ENCODE measurements at regions not wholly inside any gene's neighbourhood (a gene's known extent, or its start where the extent isn't known, plus 50 kb on each side); places are given as distances from the start of the nearest gene placed in this dataset.

GRCh38 chr18:60809937-60810336 lies 437.4 kb upstream of the MC4R start:
- DNase-seq, result no peak

DNA sequence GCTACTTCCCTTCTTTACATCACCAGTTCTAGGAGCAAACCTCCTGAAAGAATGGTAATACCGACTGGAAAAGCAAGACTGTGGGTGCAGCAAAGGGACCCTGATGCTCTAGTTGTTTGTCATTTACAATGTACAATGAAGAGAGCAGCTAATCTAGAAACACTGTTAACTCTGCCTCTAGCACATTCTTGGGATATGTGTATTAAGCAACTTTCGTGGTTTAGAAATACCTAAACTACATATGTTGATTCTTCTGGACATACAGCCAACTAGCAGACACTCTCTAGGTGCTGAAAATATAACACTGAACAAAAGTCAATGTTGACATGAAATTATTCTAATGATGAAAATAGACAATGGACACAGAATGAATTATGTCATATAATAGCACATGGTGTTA lies 440.3 kb upstream of the MC4R start:
- DNase-seq, result no peak

DNA sequence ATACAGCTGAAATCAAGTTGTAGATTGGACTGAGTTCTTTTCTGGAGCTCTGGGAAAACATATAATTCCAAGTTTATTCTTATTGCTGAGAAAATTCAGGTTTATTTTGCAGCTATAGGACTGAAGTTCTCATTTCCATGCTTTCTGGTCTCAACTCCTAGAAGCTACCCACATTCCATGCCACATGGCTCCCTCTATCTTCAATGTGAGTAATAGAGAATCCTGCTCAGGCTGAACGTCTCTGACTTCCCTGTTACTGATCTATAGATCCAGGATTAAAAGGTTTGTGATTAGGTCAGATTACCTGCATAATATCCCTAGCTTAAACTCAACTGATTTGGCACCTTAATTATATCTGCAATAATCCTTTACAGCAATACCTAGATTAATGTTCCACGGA lies 453.8 kb upstream of the MC4R start:
- no peak for DNase-seq

- DNase-seq, result no peak
Measured at GRCh38 chr18:60831971-60832370, 459.4 kb upstream of the MC4R start.

DNA sequence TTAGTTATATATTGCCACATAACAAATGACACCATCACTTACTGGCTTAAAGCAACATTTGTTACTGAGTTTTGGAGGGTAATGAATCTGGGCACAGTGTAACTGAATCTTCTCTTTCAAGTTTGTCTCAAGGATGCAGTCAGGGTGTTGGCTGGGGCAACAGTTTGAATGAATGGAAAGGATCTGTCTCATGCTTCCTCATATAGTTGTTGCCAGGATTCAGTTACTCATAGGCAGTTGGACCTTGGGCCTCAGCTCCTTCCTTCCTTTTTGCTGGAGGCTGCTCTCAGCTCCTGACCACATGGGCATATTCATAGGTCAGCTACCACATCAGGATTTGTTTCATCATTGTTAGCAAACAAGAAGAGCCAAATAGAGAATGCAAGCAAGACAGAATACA lies 466.1 kb upstream of the MC4R start:
- no peak for DNase-seq

GRCh38 chr18:60846396-60846795 lies 473.8 kb upstream of the MC4R start:
- DNase-seq, result no peak

DNA sequence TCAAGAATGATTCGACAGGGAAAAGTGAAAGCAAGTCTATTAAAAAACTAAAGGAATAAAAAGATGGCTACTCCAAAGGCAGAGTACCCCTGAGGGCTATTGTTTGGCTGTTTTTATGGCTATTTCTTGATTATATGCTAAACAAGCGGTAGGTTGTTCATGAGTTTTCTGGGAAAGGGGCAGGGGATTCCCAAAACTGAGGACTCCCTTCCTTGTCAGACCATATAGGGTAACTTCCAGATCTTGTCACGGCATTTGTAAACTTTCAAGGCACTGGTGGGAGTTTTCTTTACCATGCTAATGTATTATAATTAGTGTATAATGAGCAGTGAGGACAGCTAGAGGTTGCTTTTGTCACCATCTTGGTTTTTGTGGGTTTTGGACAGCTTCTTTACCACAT lies 474.9 kb upstream of the MC4R start:
- DNase-seq, result no peak

DNA sequence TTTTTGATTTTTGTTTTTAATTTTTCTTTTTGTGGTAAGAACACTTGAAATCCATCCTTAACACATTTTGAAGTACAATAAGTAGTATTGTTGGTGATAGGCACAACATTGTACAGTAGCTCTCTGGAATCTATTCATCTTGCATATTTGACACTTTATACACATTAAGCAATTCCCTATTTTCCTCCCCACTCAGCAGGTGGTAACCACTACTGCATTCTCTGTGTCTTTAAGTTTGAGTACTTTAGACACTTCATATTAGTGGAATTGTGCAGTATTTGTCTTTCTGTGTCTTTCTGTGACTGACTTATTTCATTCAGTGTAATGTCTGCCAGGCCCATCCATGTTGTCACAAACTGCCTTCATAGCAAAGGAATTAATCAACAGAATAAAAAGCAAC lies 471.7 kb upstream of the CDH20 start:
- DNase-seq, result no peak

DNA sequence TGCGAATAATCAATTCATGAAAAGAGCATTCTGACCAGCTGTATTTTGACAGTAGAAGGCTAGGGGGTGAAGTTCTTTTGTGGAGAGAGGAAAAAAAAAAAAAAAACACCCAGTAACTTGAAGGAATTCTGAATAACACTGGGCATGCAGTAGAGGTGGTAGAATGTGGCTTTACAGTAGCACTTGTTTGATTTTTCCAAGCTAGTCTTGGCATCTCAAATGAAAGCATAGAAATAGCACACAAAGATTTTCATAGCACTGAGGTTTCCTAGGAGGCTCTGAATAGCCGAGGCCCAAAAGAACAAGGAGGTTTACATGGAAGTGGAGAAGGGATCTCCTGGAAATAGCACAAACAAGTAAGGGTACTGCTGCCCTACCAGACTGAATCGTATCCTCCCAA lies 470.2 kb upstream of the CDH20 start:
- DNase-seq, result no peak

DNA sequence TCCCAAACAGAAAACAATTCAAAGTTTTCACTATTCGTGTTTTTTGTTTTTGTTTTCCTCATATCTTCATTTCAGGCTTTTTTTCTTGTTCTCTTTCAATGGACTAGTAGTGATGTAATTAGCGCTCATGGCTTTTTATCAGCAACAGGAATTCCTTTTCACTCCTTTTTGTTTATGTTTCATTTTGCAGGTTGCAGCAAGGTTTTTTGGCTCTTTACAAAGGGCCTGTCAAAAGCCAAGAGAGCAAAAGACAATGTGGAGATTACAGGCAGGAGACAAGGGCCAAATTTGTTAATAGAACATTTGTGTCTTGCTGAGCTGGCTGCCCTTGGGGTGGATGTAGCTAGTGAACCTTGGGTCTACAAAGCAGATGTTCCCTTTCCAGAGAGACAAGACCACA lies 467.4 kb upstream of the CDH20 start:
- no peak for DNase-seq

- DNase-seq, result no peak
Measured at GRCh38 chr18:60870261-60871153, 462.7 kb upstream of the CDH20 start.

- no peak for DNase-seq
Measured at GRCh38 chr18:60872434-60872833, 460.8 kb upstream of the CDH20 start.

DNA sequence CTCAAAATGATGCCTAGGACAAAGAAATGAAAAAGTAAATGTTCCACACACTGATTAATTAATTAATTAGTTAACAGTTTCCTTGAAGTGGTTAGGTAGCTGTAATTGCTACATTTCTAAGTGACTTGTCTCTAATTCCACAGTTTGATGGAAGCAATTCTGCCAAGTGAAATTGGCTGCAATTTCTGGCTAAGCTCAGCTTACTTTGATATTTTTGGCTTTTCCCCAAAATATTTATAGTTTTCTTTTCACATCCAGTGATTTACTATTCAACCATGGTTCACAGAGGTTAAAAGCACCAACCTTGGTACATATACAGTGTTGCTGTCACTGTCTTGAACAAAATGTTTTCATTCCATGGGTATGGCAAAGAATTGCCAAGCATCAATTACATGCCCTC lies 459.5 kb upstream of the CDH20 start:
- DNase-seq, result no peak

- DNase-seq, result no peak
Measured at GRCh38 chr18:60875957-60876507, 457.2 kb upstream of the CDH20 start.

- DNase-seq, result no peak
Measured at GRCh38 chr18:60880184-60880583, 453.0 kb upstream of the CDH20 start.

- no peak for DNase-seq
Measured at GRCh38 chr18:60883587-60883986, 449.6 kb upstream of the CDH20 start.

DNA sequence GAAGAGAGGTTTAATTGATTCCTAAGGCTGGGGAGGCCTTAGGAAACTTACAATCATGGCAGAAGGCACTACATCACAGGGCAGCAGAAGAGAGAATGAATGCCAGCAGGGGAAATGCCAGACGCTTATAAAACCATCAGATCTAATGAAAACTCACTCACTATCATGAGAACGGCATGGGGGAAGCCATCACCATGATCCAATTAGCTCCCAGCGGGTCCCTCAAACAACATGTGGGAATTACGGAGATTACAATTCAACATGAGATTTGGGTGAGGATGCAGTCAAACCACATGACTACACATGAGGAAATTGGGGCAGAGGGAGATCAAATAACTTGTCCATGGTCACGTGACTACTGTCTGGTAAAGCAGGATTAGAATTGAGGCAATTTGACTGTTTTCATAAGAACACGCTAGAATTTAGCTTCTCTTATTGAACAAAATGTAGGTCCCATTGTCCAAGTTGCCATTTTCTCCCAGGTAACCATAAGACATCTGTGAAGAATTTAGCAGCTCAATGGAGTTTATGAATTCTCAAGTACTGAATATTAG lies 445.1 kb upstream of the CDH20 start:
- DNase-seq, result no peak

DNA sequence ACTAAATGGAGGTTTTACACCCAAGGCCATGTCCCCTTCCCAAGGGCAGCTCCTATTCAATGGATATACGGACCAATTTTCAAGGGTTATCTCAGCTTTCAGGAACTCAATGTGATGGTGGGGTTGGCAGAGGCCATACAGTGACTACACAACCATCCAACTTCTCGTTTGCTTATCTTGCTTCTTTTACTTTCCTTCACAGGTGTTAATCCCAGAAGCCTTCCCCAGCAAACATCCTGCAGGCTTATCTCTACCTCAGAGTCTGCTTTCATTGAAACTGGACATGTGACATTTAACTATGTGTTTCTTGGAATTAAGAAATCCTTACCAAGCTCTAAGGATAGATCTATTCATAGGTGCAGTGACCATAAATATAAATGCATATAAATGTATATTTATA lies 443.8 kb upstream of the CDH20 start:
- DNase-seq, result no peak

GRCh38 chr18:60891936-60892335 lies 441.3 kb upstream of the CDH20 start:
- DNase-seq, result no peak

GRCh38 chr18:60892441-60892840 lies 440.8 kb upstream of the CDH20 start:
- DNase-seq, result no peak

DNA sequence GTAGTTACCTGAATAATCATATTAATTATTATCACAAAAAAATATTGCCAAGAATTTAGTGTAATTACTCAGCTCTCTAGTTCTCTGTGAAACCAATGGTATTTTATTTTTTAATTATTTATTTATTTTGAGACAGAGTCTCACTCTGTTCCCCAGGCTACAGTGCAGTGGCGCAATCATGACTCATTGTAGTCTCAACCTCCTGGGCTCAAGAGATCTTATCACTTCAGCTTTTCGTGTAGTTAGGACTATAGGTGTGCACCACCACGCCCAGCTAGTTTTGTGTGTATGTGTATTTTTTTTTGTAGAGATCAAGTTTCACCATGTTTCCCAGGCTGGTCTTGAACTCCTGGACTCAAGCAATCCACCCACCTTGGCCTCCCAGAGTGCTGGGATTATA lies 440.4 kb upstream of the CDH20 start:
- no peak for DNase-seq

DNA sequence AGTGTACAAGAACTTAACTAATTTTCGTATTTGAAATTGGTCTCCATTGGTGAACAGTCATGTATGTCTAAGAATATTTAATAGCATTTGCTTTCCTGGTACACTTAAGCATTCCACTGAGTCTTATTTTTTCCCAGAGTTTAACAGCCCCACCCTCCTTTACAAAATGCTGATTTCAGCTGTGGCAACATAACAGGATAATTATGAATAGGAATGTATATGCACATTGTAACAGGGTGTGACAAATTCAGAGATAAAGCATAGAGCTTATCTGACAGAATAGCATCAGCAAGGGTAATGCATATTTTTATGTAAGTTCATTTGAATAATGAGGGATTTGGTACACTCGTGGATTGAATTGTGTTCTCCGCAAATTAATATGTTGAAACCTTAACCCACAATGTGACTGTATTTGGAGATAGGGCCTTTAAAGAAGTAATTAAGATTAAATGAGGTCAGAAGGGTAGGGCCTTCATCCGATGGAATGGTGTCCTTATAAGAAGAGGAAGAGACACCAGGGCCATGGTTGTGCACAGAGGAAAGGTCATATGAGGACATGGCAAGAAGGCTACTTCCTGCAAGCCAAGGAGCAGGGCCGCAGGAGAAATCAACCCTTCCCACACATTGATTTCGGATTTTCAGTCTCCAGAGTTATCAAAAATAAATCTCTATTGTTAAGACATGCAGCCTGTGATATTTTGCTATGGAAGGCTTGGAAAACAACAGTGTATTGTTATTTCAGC lies 439.7 kb upstream of the CDH20 start:
- DNase-seq, result no peak

GRCh38 chr18:60894254-60894945 lies 438.8 kb upstream of the CDH20 start:
- no peak for DNase-seq
